ENCODE measurements at regions not wholly inside any gene's neighbourhood (a gene's known extent, or its start where the extent isn't known, plus 50 kb on each side); places are given as distances from the start of the nearest gene placed in this dataset.
"Not testable (repeated sequence)": the region's sequence is repeated elsewhere in the genome, so short reads cannot be mapped to it uniquely, and the experiment has no call there.

DNA sequence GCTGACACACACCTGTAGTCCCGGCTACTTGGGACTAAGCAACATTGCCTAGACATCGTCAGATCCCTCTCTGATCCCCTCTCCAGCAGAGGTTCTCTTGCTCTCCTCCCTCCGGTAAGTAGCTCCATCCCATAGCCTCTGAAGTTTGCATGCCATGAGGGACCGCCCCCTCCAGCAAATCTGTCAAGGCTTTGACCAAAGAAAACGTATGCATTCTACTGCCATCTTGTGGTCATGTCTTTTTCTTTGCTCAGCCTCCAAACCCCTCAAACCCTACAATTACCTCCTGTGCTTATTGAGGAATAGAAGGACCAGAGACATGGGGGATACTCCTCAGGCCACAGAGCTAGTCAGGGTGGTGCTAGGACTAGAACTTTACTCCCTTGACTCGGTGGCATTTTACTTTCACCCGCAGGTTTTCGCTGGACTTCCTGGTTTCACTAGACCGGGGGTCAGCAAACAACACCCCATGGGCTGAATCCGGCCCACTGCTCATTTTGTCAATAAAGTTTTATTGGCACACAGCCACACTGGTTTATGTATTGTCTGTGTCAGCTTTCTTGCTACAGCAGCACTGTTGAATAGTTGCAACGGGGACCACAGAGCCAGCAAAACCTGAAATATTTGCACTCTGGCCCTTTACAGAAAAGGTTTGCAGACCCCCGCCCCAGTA, 202.6 kb upstream of the FOXK1 start:
- no peaks in the 10 kb centered on the region for H3K36me3 ChIP-seq (ENCODE audit: insufficient read depth, low read length)
- H3K27me3 ChIP-seq (ENCODE audit: control insufficient read depth in 1 of 2, insufficient read depth in 2 of 2, low read length in 2 of 2): no peaks in the 10 kb centered on the region
- no peak overlapping the region for H3K4me3 ChIP-seq (ENCODE audit: low read depth in 1 of 2, low read length in 2 of 2)
- no peaks in the 10 kb centered on the region for H3K4me1 ChIP-seq (ENCODE audit: insufficient read depth, low read length)
- H3K9me3 ChIP-seq (ENCODE audit: low read length): no peaks in the 10 kb centered on the region
- H3K27ac ChIP-seq (ENCODE audit: low read depth, low read length): no peak overlapping the region
- H3K9ac ChIP-seq (ENCODE audit: low read length): no peak overlapping the region

DNA sequence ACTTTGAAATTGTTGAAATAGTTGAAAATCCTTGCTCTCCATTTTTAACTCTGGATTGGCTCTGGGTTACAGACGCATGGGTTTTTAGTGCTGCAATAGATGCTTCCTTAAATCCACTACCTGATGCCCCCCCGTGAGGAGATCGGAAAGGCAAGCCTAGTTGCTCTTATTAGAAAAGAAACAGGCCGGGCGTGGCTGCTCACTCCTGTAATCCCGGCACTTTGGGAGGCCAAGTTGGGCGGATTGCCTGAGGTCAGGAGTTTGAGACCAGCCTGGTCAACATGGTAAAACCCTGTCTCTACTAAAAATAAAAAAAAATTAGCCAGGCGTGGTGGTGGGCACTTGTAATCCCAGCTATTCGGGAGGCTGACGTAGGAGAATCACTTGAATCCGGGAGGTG, 202.0 kb upstream of the FOXK1 start:
- H3K9ac ChIP-seq (ENCODE audit: low read length); H3K9me3 ChIP-seq (ENCODE audit: low read length); H3K27me3 ChIP-seq (ENCODE audit: control insufficient read depth in 1 of 2, insufficient read depth in 2 of 2, low read length in 2 of 2); H3K4me3 ChIP-seq (ENCODE audit: low read depth in 1 of 2, low read length in 2 of 2); H3K36me3 ChIP-seq (ENCODE audit: insufficient read depth, low read length); H3K27ac ChIP-seq (ENCODE audit: low read depth, low read length); H3K4me1 ChIP-seq (ENCODE audit: insufficient read depth, low read length): not testable (repeated sequence)

- H3K36me3 ChIP-seq (ENCODE audit: insufficient read depth, low read length): no peaks in the 10 kb centered on the region
- no peak overlapping the region for H3K27ac ChIP-seq (ENCODE audit: low read depth, low read length)
- no peak overlapping the region for H3K9ac ChIP-seq (ENCODE audit: low read length)
- no peaks in the 10 kb centered on the region for H3K4me1 ChIP-seq (ENCODE audit: insufficient read depth, low read length)
- H3K4me3 ChIP-seq (ENCODE audit: low read depth in 1 of 2, low read length in 2 of 2): no peak overlapping the region
- H3K9me3 ChIP-seq (ENCODE audit: low read length): no peaks in the 10 kb centered on the region
- no peaks in the 10 kb centered on the region for H3K27me3 ChIP-seq (ENCODE audit: control insufficient read depth in 1 of 2, insufficient read depth in 2 of 2, low read length in 2 of 2)
Observed at GRCh38 chr7:4483851-4484250, 198.2 kb upstream of the FOXK1 start.

DNA sequence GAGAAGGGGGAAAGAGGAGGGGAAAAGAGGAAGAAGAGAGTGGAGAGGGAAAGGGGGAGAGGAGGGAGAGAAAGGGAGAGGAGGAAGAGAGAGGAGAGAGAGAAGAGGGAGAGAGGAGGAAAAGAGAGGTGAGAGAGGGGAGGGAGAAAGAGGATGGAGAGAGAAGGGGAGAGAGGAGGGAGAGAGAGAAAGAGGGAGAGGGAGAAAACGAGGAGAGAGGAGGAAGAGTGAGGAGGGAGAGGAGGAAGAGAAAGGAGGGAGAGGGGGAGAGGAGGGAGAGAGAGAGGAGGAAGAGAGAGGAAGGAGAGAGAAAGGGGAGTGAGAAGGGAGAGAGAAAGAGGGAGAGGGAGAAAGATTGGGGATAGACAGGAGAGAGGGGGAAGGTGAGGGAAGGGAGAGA, 197.6 kb upstream of the FOXK1 start:
- Histone ChIP-seq H3K27me3 (ENCODE audit: control insufficient read depth in 1 of 2, insufficient read depth in 2 of 2, low read length in 2 of 2) (no peaks in the 10 kb centered on the region), H3K9ac (ENCODE audit: low read length) (no peak overlapping the region), H3K4me1 (ENCODE audit: insufficient read depth, low read length) (no peaks in the 10 kb centered on the region), H3K9me3 (ENCODE audit: low read length) (no peaks in the 10 kb centered on the region), H3K4me3 (ENCODE audit: low read depth in 1 of 2, low read length in 2 of 2) (no peak overlapping the region), H3K27ac (ENCODE audit: low read depth, low read length) (no peak overlapping the region), H3K36me3 (ENCODE audit: insufficient read depth, low read length) (no peaks in the 10 kb centered on the region)

GRCh38 chr7:4486907-4487306, 195.2 kb upstream of the FOXK1 start:
- no peaks in the 10 kb centered on the region for H3K9me3 ChIP-seq (ENCODE audit: low read length)
- H3K9ac ChIP-seq (ENCODE audit: low read length): no peak overlapping the region
- H3K36me3 ChIP-seq (ENCODE audit: insufficient read depth, low read length): no peaks in the 10 kb centered on the region
- no peak overlapping the region for H3K4me3 ChIP-seq (ENCODE audit: low read depth in 1 of 2, low read length in 2 of 2)
- H3K27ac ChIP-seq (ENCODE audit: low read depth, low read length): no peak overlapping the region
- H3K27me3 ChIP-seq (ENCODE audit: control insufficient read depth in 1 of 2, insufficient read depth in 2 of 2, low read length in 2 of 2): no peaks in the 10 kb centered on the region
- no peaks in the 10 kb centered on the region for H3K4me1 ChIP-seq (ENCODE audit: insufficient read depth, low read length)

GRCh38 chr7:4496911-4497310, 185.2 kb upstream of the FOXK1 start:
- not testable (repeated sequence) for H3K36me3 ChIP-seq (ENCODE audit: insufficient read depth, low read length); H3K4me3 ChIP-seq (ENCODE audit: low read depth in 1 of 2, low read length in 2 of 2); H3K27me3 ChIP-seq (ENCODE audit: control insufficient read depth in 1 of 2, insufficient read depth in 2 of 2, low read length in 2 of 2); H3K27ac ChIP-seq (ENCODE audit: low read depth, low read length); H3K4me1 ChIP-seq (ENCODE audit: insufficient read depth, low read length); H3K9me3 ChIP-seq (ENCODE audit: low read length); H3K9ac ChIP-seq (ENCODE audit: low read length)

- H3K9ac ChIP-seq (ENCODE audit: low read length): no peak overlapping the region
- H3K9me3 ChIP-seq (ENCODE audit: low read length): no peaks in the 10 kb centered on the region
- H3K4me1 ChIP-seq (ENCODE audit: insufficient read depth, low read length): no peaks in the 10 kb centered on the region
- no peaks in the 10 kb centered on the region for H3K36me3 ChIP-seq (ENCODE audit: insufficient read depth, low read length)
- H3K4me3 ChIP-seq (ENCODE audit: low read depth in 1 of 2, low read length in 2 of 2): no peak overlapping the region
- H3K27me3 ChIP-seq (ENCODE audit: control insufficient read depth in 1 of 2, insufficient read depth in 2 of 2, low read length in 2 of 2): no peaks in the 10 kb centered on the region
- H3K27ac ChIP-seq (ENCODE audit: low read depth, low read length): no peak overlapping the region
Observed at GRCh38 chr7:4500812-4501211, 181.3 kb upstream of the FOXK1 start.

DNA sequence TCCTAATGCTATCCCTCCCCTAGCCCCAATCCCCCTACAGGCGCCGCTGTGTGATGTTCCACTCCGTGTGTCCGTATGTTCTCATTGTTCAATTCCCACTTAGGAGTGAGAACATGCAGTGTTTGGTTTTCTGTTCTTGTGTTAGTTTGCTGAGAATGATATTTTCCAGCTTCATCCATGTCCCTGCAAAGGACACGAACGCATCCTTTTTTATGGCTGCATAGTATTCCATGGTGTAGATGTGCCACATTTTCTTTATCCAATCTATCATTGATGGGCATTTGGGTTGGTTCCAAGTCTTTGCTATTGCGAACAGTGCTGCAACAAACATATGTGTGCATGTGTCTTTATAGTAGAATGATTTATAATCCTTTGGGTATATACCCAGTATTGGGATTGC, 174.2 kb upstream of the FOXK1 start:
- not testable (repeated sequence) for H3K27ac ChIP-seq (ENCODE audit: low read depth, low read length); H3K4me1 ChIP-seq (ENCODE audit: insufficient read depth, low read length); H3K9ac ChIP-seq (ENCODE audit: low read length); H3K36me3 ChIP-seq (ENCODE audit: insufficient read depth, low read length); H3K9me3 ChIP-seq (ENCODE audit: low read length); H3K27me3 ChIP-seq (ENCODE audit: control insufficient read depth in 1 of 2, insufficient read depth in 2 of 2, low read length in 2 of 2); H3K4me3 ChIP-seq (ENCODE audit: low read depth in 1 of 2, low read length in 2 of 2)

- Histone ChIP-seq H3K27me3 (ENCODE audit: control insufficient read depth in 1 of 2, insufficient read depth in 2 of 2, low read length in 2 of 2) (no peaks in the 10 kb centered on the region), H3K4me3 (ENCODE audit: low read depth in 1 of 2, low read length in 2 of 2) (no peak overlapping the region), H3K36me3 (ENCODE audit: insufficient read depth, low read length) (no peaks in the 10 kb centered on the region), H3K9ac (ENCODE audit: low read length) (no peak overlapping the region), H3K27ac (ENCODE audit: low read depth, low read length) (no peak overlapping the region), H3K4me1 (ENCODE audit: insufficient read depth, low read length) (no peaks in the 10 kb centered on the region), H3K9me3 (ENCODE audit: low read length) (no peaks in the 10 kb centered on the region)
Observed at GRCh38 chr7:4513450-4513849, 168.6 kb upstream of the FOXK1 start.

- H3K27ac ChIP-seq (ENCODE audit: low read depth, low read length): no peak overlapping the region
- H3K4me1 ChIP-seq (ENCODE audit: insufficient read depth, low read length): no peaks in the 10 kb centered on the region
- no peaks in the 10 kb centered on the region for H3K9me3 ChIP-seq (ENCODE audit: low read length)
- no peak overlapping the region for H3K9ac ChIP-seq (ENCODE audit: low read length)
- no peak overlapping the region for H3K4me3 ChIP-seq (ENCODE audit: low read depth in 1 of 2, low read length in 2 of 2)
- no peaks in the 10 kb centered on the region for H3K27me3 ChIP-seq (ENCODE audit: control insufficient read depth in 1 of 2, insufficient read depth in 2 of 2, low read length in 2 of 2)
- no peaks in the 10 kb centered on the region for H3K36me3 ChIP-seq (ENCODE audit: insufficient read depth, low read length)
Observed at GRCh38 chr7:4519819-4520520, 162.1 kb upstream of the FOXK1 start.

DNA sequence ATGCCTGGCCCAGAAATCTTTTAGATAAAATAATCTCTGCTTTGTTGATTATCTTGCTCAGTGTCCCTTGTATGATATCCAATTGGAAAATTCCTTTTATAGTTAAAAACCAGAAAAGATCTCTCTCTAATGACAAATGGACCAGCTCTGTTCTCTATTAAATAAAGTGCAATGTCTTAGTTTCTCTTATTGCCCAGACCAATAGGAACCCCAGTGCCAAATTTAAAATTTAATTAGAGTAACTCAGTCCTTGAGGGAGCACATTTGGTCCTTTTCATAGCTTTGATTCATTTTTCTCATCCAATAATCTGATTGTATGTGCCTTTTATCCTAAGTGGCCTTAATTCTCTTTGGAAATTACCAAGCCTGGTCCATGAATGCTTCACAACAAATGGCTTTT, 158.9 kb upstream of the FOXK1 start:
- H3K9me3 ChIP-seq (ENCODE audit: low read length): no peaks in the 10 kb centered on the region
- H3K36me3 ChIP-seq (ENCODE audit: insufficient read depth, low read length): no peaks in the 10 kb centered on the region
- no peak overlapping the region for H3K4me3 ChIP-seq (ENCODE audit: low read depth in 1 of 2, low read length in 2 of 2)
- no peak overlapping the region for H3K9ac ChIP-seq (ENCODE audit: low read length)
- H3K27ac ChIP-seq (ENCODE audit: low read depth, low read length): no peak overlapping the region
- no peaks in the 10 kb centered on the region for H3K4me1 ChIP-seq (ENCODE audit: insufficient read depth, low read length)
- no peaks in the 10 kb centered on the region for H3K27me3 ChIP-seq (ENCODE audit: control insufficient read depth in 1 of 2, insufficient read depth in 2 of 2, low read length in 2 of 2)

- Histone ChIP-seq H3K36me3 (ENCODE audit: insufficient read depth, low read length) (no peaks in the 10 kb centered on the region), H3K4me1 (ENCODE audit: insufficient read depth, low read length) (no peaks in the 10 kb centered on the region), H3K27ac (ENCODE audit: low read depth, low read length) (no peak overlapping the region), H3K4me3 (ENCODE audit: low read depth in 1 of 2, low read length in 2 of 2) (no peak overlapping the region), H3K27me3 (ENCODE audit: control insufficient read depth in 1 of 2, insufficient read depth in 2 of 2, low read length in 2 of 2) (no peaks in the 10 kb centered on the region), H3K9me3 (ENCODE audit: low read length) (no peaks in the 10 kb centered on the region), H3K9ac (ENCODE audit: low read length) (no peak overlapping the region)
Observed at GRCh38 chr7:4523873-4524272, 158.2 kb upstream of the FOXK1 start.

Data from muscle layer of colon (tissue), 2 donors.